IMR-90 (cell line): ENCODE measurements at regions not wholly inside any gene's neighbourhood (a gene's known extent, or its start where the extent isn't known, plus 50 kb on each side); places are given as distances from the start of the nearest gene placed in this dataset.
A peak's percentile ranks its signal among the peaks of the same experiment; 100 is the strongest.

ENCODE experiments used
- ATAC-seq: fragments of 200-7000 bp; cut with Tn5 transposase; 2 replicates; pipeline ENCODE4 v1.9.1; 2020; ENCODE audit warnings: low read depth, mild to moderate bottlenecking, moderate library complexity
- BruUV-seq: library from RNA; stranded (reverse); fragments of 400-500 nt; replicated peaks from 2 replicates; lab custom pipeline; 2021; lab: Mats Ljungman, UMichigan
- CTCF ChIA-PET: fragments of 300-600 bp; formaldehyde crosslinking; extraction: SDS; loops from one replicate; lab custom pipeline; 2021; ENCODE audit warnings: antibody characterized with exemption; lab: Yijun Ruan, JAX
- POLR2A ChIA-PET: fragments of 300-600 bp; sonication (Branson Sonifier 250); formaldehyde crosslinking; loops from one replicate; lab custom pipeline; 2022; ENCODE audit warnings: antibody characterized with exemption; ENCODE audit not compliant: unreplicated experiment; lab: Charles Lee
- DNase-seq: peaks from one replicate; pipeline ENCODE4 v3.0.0; 2013
- H2AFZ ChIP-seq: replicated peaks from 2 replicates; pipeline ENCODE3; 2013; ENCODE audit warnings: low read length, mild to moderate bottlenecking; ENCODE audit not compliant: poor library complexity
- H2AK5ac ChIP-seq: 2 replicates; pipeline ENCODE4 v1.6.1; 2013; ENCODE audit warnings: low read depth, low read length, inconsistent platforms
- H2AK9ac ChIP-seq: replicated peaks from 2 replicates; pipeline ENCODE3; 2013; ENCODE audit warnings: mild to moderate bottlenecking, low read depth, low read length, moderate library complexity; ENCODE audit not compliant: poor library complexity
- H2BK120ac ChIP-seq: 2 replicates; pipeline ENCODE4 v1.6.1; 2013; ENCODE audit warnings: low read depth, low read length, inconsistent platforms
- H2BK15ac ChIP-seq: 3 replicates; pipeline ENCODE4 v1.6.1; 2013; ENCODE audit warnings: low read depth, low read length, inconsistent platforms
- H2BK20ac ChIP-seq: 2 replicates; pipeline ENCODE4 v1.6.1; 2013; ENCODE audit warnings: low read depth, mild to moderate bottlenecking, inconsistent platforms, low read length, moderate library complexity
- H2BK5ac ChIP-seq: 2 replicates; pipeline ENCODE4 v1.6.1; 2013; ENCODE audit warnings: mild to moderate bottlenecking, low read depth, low read length, inconsistent platforms; ENCODE audit not compliant: poor library complexity, severe bottlenecking
- H3K14ac ChIP-seq: replicated peaks from 2 replicates; pipeline ENCODE4 v1.6.1; 2013; ENCODE audit warnings: low read depth, low read length, inconsistent platforms
- H3K18ac ChIP-seq: 2 replicates; pipeline ENCODE4 v1.6.1; 2013; ENCODE audit warnings: low read depth, low read length, control low read depth
- H3K23ac ChIP-seq: 2 replicates; pipeline ENCODE4 v1.6.1; 2013; ENCODE audit warnings: low read depth, low read length, inconsistent platforms
- H3K27ac ChIP-seq: 2 replicates; pipeline ENCODE4 v1.5.1; 2013; ENCODE audit warnings: mild to moderate bottlenecking, control low read depth, low read length; ENCODE audit not compliant: insufficient read depth
- H3K27me3 ChIP-seq: 2 replicates; pipeline ENCODE4 v1.6.1; 2013; ENCODE audit warnings: low read length; ENCODE audit not compliant: control insufficient read depth, insufficient read depth
- H3K36me3 ChIP-seq: 2 replicates; pipeline ENCODE4 v1.6.1; 2013; ENCODE audit warnings: low read length, mixed read lengths; ENCODE audit not compliant: control insufficient read depth, insufficient read depth
- H3K4ac ChIP-seq: 2 replicates; pipeline ENCODE4 v1.6.1; 2013; ENCODE audit warnings: low read depth, low read length, inconsistent platforms
- H3K4me1 ChIP-seq: 2 replicates; pipeline ENCODE4 v1.6.1; 2013; ENCODE audit warnings: low read length, mixed read lengths; ENCODE audit not compliant: control insufficient read depth, insufficient read depth
- H3K4me2 ChIP-seq: 2 replicates; pipeline ENCODE4 v1.6.1; 2013; ENCODE audit warnings: low read depth, mild to moderate bottlenecking, control low read depth, low read length, moderate library complexity
- H3K4me3 ChIP-seq: 2 replicates; pipeline ENCODE4 v1.5.1; 2013; ENCODE audit warnings: low read depth, mild to moderate bottlenecking, control low read depth, low read length, moderate library complexity; ENCODE audit not compliant: insufficient read depth
- H3K56ac ChIP-seq: 2 replicates; pipeline ENCODE4 v1.6.1; 2013; ENCODE audit warnings: low read length, inconsistent platforms; ENCODE audit not compliant: insufficient read depth; ENCODE audit errors: extremely low read depth
- H3K79me1 ChIP-seq, 2 experiments: 2 replicates each; pipeline ENCODE4 v1.6.1; 2013; ENCODE audit warnings: low read length in 2 of 2, inconsistent platforms in 1 of 2, low read depth in 1 of 2
- H3K9ac ChIP-seq: 2 replicates; pipeline ENCODE4 v1.6.1; 2013; ENCODE audit warnings: low read depth, low read length, control low read depth
- H3K9me1 ChIP-seq: 2 replicates; pipeline ENCODE4 v1.6.1; 2013; ENCODE audit warnings: low read length, inconsistent platforms; ENCODE audit not compliant: insufficient read depth
- H3K9me3 ChIP-seq: 2 replicates; pipeline ENCODE4 v1.6.1; 2013; ENCODE audit warnings: low read length; ENCODE audit not compliant: control insufficient read depth, insufficient read depth
- H4K20me1 ChIP-seq: 2 replicates; pipeline ENCODE4 v1.6.1; 2013; ENCODE audit warnings: low read length, inconsistent platforms; ENCODE audit not compliant: insufficient read depth
- H4K5ac ChIP-seq: 2 replicates; pipeline ENCODE4 v1.6.1; 2013; ENCODE audit warnings: mild to moderate bottlenecking, low read depth, low read length, control low read depth
- H4K8ac ChIP-seq, 2 experiments: 2 replicates each; pipeline ENCODE4 v1.6.1; 2013; ENCODE audit warnings: low read depth in 2 of 2, low read length in 2 of 2, control low read depth in 1 of 2, inconsistent platforms in 1 of 2
- H4K91ac ChIP-seq: 2 replicates; pipeline ENCODE4 v1.6.1; 2013; ENCODE audit warnings: low read depth, low read length, inconsistent platforms; ENCODE audit not compliant: insufficient read depth
- BHLHE40 ChIP-seq: fragments of 150-350 bp; IDR thresholded peaks from 2 replicates; pipeline ENCODE4 v1.6.1; 2016; ENCODE audit warnings: mild to moderate bottlenecking, low read depth, low read length
- CEBPB ChIP-seq: IDR thresholded peaks from 2 replicates; pipeline ENCODE4 v1.6.1; 2012; ENCODE audit warnings: low read depth, low read length, improper control_type of control experiment
- CHD1 ChIP-seq: IDR thresholded peaks from 2 replicates; pipeline ENCODE4 v1.6.1; 2012; ENCODE audit warnings: low read depth, low read length, improper control_type of control experiment
- FOS ChIP-seq: fragments of 150-350 bp; IDR thresholded peaks from 2 replicates; pipeline ENCODE4 v1.6.1; 2016; ENCODE audit warnings: low read depth, low read length
- MAFK ChIP-seq: IDR thresholded peaks from 2 replicates; pipeline ENCODE4 v1.6.1; 2012; ENCODE audit warnings: low read depth, low read length, improper control_type of control experiment
- MAZ ChIP-seq: IDR thresholded peaks from 2 replicates; pipeline ENCODE4 v1.6.1; 2012; ENCODE audit warnings: low read depth, mild to moderate bottlenecking, low read length, improper control_type of control experiment, moderate library complexity, borderline replicate concordance
- MXI1 ChIP-seq: IDR thresholded peaks from 2 replicates; pipeline ENCODE4 v1.6.1; 2012; ENCODE audit warnings: low read depth, mild to moderate bottlenecking, low read length, moderate library complexity, borderline replicate concordance
- NFE2L2 ChIP-seq: fragments of 150-350 bp; IDR thresholded peaks from 2 replicates; pipeline ENCODE4 v1.6.1; 2016; ENCODE audit warnings: low read depth, mild to moderate bottlenecking, low read length
- POLR2A ChIP-seq: IDR thresholded peaks from 2 replicates; pipeline ENCODE4 v1.6.1; 2012; ENCODE audit warnings: mild to moderate bottlenecking, low read depth, low read length
- RAD21 ChIP-seq: IDR thresholded peaks from 2 replicates; pipeline ENCODE4 v1.6.1; 2012; ENCODE audit warnings: low read length, improper control_type of control experiment
- RCOR1 ChIP-seq: IDR thresholded peaks from 2 replicates; pipeline ENCODE4 v1.6.1; 2012; ENCODE audit warnings: mild to moderate bottlenecking, low read length, improper control_type of control experiment; ENCODE audit not compliant: insufficient replicate concordance
- RFX5 ChIP-seq: IDR thresholded peaks from 2 replicates; pipeline ENCODE4 v1.8.0; 2012; ENCODE audit warnings: low read depth, mild to moderate bottlenecking, low read length, moderate library complexity
- SMC3 ChIP-seq: fragments of 150-350 bp; IDR thresholded peaks from 2 replicates; pipeline ENCODE4 v1.6.1; 2016; ENCODE audit warnings: low read depth, mild to moderate bottlenecking, antibody characterized with exemption, low read length, moderate library complexity
- WGBS, 2 experiments: methylation state at CpG; one replicate each; pipeline versions ENCODE4 v1.1.5 to v1.1.7; 2013; ENCODE audit warnings: missing lambda C conversion rate in 2 of 2; ENCODE audit not compliant: insufficient read length in 1 of 2; ENCODE audit errors: extremely low coverage in 2 of 2; 5-methylcytosine and 5-hydroxymethylcytosine counted together
- dilution Hi-C: fragments of 300-500 bp; cut with HindIII; formaldehyde crosslinking; loops from one replicate; pipeline ENCODE4 v1.14.3; 2018; ENCODE audit warnings: low sequenced_read_pairs; ENCODE audit not compliant: unreplicated experiment
- in situ Hi-C: fragments of 300-500 bp; cut with MboI; formaldehyde crosslinking; loops from 3 replicates; pipeline ENCODE4 v1.14.3; 2019; ENCODE audit warnings: low sequenced_read_pairs, inconsistent platforms, mixed read lengths
- intact Hi-C: fragments of 100-400 bp; cut with micrococcal nuclease; formaldehyde crosslinking; loops from 2 replicates; pipeline ENCODE4 v1.10.0; 2022
- TF ChIP-seq, protein P1 (sequence below): fragments of 150-350 bp; IDR thresholded peaks from 2 replicates; pipeline ENCODE4 v1.6.1; 2016; ENCODE audit warnings: low read depth, mild to moderate bottlenecking, low read length, moderate library complexity, borderline replicate concordance
- TF ChIP-seq, protein P2 (sequence below): fragments of 150-350 bp; IDR thresholded peaks from 2 replicates; pipeline ENCODE4 v1.6.1; 2017; ENCODE audit warnings: mild to moderate bottlenecking, antibody characterized with exemption, low read length, low read depth
- TF ChIP-seq, protein P3 (sequence below): conservative IDR thresholded peaks from 2 replicates; pipeline ENCODE4 v1.5.1; 2012; ENCODE audit warnings: mild to moderate bottlenecking, low read depth, low read length, improper control_type of control experiment

DNA sequence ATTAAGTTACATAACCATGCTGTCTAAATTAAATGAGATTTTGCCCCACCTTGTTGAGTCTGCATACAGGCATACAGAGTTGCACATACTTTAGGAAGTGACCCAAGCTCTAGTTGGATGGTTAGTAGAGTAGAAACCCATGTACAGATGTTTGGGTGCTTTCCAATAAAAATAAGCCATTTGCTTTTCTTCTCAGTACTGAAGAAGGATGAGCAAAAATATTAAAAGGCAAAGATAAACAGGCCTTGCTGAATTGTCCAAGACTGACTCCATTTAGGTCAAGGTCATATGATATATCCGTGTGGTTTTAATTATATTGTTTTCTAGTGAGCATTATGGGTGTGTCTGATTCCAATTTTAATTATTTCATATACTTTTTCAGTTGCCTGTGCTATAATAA, 589.4 kb downstream of the RFPL4B start:
- Histone ChIP-seq H3K36me3 (no peaks in the 10 kb centered on the region), H3K18ac (no peak overlapping the region), H3K4me1 (peaks cover 4% of the 10 kb centered on the region), H3K27me3 (no peaks in the 10 kb centered on the region), H3K79me1 (no peaks in the 10 kb centered on the region), H2BK120ac (no peak overlapping the region), H4K8ac (no peak overlapping the region), H2BK20ac (no peak overlapping the region), H2BK5ac (no peak overlapping the region), H3K27ac (no peak overlapping the region), H3K9ac (no peak overlapping the region), H4K5ac (no peak overlapping the region), H4K20me1 (no peaks in the 10 kb centered on the region), H2AFZ (no peak overlapping the region), H2BK15ac (no peak overlapping the region), H3K9me3 (no peaks in the 10 kb centered on the region), H3K4ac (no peak overlapping the region), H3K4me2 (no peak overlapping the region), H3K14ac (no peak overlapping the region), H2AK5ac (no peak overlapping the region), H2AK9ac (no peak overlapping the region), H4K91ac (no peak overlapping the region), H3K23ac (no peak overlapping the region), H3K56ac (no peak overlapping the region), H3K9me1 (no peaks in the 10 kb centered on the region), H3K4me3 (no peak overlapping the region)
- POLR2A ChIA-PET, result no interaction called here
- DNase-seq, result peak; percentile 72
- CTCF ChIA-PET, result no interaction called here
- no TSS peak for BruUV-seq
- intact Hi-C loops (no loop called here), dilution Hi-C loops (no loop called here), in situ Hi-C loops (no loop called here)
- TF ChIP-seq SMC3 (no peak), FOS (no peak), BHLHE40 (no peak), CHD1 (no peak), MAFK (no peak), MXI1 (no peak), RAD21 (no peak), NFE2L2 (no peak), RCOR1 (no peak), RFX5 (no peak), POLR2A (no peak), CEBPB (no peak), MAZ (no peak)
- TF ChIP-seq, protein P1, sequence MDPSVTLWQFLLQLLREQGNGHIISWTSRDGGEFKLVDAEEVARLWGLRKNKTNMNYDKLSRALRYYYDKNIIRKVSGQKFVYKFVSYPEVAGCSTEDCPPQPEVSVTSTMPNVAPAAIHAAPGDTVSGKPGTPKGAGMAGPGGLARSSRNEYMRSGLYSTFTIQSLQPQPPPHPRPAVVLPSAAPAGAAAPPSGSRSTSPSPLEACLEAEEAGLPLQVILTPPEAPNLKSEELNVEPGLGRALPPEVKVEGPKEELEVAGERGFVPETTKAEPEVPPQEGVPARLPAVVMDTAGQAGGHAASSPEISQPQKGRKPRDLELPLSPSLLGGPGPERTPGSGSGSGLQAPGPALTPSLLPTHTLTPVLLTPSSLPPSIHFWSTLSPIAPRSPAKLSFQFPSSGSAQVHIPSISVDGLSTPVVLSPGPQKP, result no peak
- TF ChIP-seq, protein P2, sequence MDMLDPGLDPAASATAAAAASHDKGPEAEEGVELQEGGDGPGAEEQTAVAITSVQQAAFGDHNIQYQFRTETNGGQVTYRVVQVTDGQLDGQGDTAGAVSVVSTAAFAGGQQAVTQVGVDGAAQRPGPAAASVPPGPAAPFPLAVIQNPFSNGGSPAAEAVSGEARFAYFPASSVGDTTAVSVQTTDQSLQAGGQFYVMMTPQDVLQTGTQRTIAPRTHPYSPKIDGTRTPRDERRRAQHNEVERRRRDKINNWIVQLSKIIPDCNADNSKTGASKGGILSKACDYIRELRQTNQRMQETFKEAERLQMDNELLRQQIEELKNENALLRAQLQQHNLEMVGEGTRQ, result no peak
- TF ChIP-seq, protein P3, sequence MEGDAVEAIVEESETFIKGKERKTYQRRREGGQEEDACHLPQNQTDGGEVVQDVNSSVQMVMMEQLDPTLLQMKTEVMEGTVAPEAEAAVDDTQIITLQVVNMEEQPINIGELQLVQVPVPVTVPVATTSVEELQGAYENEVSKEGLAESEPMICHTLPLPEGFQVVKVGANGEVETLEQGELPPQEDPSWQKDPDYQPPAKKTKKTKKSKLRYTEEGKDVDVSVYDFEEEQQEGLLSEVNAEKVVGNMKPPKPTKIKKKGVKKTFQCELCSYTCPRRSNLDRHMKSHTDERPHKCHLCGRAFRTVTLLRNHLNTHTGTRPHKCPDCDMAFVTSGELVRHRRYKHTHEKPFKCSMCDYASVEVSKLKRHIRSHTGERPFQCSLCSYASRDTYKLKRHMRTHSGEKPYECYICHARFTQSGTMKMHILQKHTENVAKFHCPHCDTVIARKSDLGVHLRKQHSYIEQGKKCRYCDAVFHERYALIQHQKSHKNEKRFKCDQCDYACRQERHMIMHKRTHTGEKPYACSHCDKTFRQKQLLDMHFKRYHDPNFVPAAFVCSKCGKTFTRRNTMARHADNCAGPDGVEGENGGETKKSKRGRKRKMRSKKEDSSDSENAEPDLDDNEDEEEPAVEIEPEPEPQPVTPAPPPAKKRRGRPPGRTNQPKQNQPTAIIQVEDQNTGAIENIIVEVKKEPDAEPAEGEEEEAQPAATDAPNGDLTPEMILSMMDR, result no peak
- WGBS, 2 experiments, result no CpG with 5 or more reads among the region's 1 CpG
- ATAC-seq, result peak; percentile 49; the same call in 1 of the 2 replicates
